Stimulated activated CD4-positive, alpha-beta T cell treated with anti-CD3 and anti-CD28 coated beads, Interleukin-2, amount 100 ng/mL, for 48 hours (primary cell): ENCODE measurements at regions not wholly inside any gene's neighbourhood (a gene's known extent, or its start where the extent isn't known, plus 50 kb on each side); places are given as distances from the start of the nearest gene placed in this dataset.

Source experiments
- DNase-seq, 2 donors: peaks; one replicate each; pipeline ENCODE4 v3.0.0-alpha.2; 2020

DNA sequence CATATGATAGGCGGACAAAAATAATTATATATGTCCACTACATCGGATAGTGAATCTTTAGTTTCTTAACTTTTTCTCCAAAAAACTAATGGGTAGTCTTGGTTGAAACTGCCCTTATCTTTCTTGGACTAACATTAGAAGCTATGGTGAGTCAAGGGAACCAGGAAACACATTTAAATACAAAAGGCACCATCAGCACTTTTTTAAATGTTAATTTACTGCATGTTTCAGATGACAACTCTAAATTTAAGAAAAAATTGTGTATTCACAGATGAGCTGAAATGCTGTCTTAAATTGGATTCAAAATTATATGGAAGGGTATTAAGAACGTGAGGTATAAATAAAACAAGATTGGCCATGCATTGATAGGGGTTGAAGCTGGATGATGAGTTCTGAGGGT is 75.6 kb upstream of the CERS6 start:
- DNase-seq: no peak

DNA sequence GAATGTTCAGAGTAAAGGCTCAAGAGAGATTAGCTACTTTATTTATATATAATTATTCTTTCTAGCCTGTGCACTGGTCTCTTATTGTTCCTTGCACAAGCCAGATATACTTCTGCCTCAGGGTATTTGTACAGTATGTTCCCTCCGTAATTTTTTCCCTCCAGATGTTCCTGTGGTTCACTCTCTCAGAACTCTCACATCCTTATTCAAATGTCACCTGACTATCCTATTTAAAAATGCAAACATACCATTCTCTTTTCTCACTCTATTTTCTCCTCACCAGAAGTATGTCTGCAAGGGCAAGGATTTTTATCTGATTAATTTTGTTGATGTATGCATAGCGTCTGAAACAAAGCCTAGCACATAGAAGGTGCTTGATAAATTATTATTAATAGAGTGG is 64.0 kb upstream of the CERS6 start:
- no peak for DNase-seq

DNA sequence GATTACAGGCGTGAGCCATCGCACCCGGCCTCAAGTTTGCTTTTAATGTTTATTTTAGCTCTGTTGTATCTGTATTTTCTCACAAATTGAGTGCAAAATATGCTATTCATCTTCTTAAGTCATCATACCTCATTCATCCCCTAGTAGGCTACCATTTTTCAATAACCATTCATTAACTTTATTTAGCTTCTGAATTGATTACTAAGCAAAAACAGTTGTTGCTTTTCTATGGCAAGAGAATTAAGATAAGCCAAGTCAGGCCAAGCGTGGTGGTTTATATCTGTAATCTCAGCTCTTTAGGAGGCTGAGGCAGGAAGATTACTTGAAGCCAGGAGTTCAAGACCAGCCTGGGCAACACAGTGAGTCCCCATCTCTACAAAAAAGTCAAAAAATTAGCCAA is 63.3 kb upstream of the CERS6 start:
- no peak for DNase-seq

GRCh38 chr2:168394262-168394661 is 61.8 kb upstream of the CERS6 start:
- no peak for DNase-seq

DNA sequence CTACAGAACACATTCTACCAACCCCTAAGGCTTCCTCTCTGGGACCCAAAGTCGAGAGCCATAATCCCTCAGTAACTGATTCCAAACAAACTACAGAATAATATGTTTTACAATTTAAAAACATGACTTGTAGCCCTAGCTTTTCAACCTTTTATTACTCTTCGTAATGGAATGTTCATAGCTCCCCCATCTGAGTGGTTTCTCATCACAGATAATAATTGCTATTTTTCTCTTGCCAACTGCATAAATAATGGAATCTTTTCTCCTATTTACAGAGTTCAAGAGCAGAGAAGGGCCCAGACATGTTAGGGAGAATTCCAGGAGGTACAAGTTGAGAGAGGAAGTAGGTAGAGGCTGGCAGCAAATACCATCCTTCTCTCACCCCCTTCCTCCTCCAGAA is 59.9 kb upstream of the CERS6 start:
- no peak for DNase-seq

DNA sequence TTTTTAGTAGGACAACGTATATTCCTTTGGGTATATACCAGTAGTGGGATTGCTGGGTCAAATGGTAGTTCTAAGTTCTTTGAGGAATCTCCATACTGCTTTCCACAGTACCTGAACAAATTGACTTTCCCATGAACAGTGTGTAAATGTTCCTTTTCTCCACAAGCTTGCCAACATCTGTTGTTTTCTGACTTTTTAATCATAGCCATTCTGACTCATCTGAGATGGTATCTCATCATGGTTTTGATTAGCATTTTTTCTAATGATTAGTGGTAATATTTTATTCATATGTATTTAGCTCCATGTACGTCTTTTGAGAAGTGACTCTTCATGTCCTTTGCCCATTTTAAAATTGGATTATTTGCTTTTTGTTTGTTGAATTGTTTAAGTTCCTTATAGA is 58.4 kb upstream of the CERS6 start:
- DNase-seq: no peak

GRCh38 chr2:168401048-168401556 is 55.0 kb upstream of the CERS6 start:
- no peak for DNase-seq

DNA sequence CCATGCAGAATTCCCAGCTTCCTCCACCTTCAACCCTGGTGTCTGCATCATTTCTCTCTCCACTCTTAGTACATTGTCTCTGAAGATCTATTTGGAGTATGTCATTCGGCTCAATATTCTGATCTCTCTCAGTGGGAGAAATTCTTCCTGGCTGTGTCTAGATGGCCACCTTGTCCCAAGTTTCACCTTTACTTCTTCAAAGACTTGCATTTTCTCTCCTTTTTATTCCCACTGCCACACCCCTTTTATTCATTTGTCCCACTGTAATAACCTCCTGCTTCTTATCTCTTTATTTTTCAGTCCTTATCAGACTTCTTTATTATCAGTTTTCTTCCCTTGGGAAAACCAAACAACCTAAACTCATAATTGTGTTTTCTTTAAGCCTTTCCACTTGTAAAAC is 54.3 kb upstream of the CERS6 start:
- no peak for DNase-seq

DNA sequence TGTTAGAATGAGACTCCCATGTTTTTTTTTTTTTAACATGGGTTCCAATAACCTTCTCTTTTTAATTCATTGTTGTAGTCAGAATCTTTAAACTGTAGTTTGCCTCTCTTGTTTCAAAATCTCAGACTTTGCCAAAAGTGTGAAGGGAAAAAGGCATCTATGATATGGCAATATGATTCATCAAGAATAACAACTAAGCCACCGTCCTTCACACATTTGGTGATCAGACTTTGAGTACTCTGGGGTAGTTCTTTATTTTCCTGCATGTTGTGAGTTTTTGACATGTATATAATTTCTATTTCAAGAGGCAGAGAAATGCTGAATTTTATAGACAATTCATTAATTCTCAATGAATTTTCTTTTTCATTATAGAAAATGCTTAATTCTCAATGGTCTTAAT is 53.5 kb upstream of the CERS6 start:
- no peak for DNase-seq

GRCh38 chr2:168403736-168404135 is 52.3 kb upstream of the CERS6 start:
- DNase-seq: no peak

DNA sequence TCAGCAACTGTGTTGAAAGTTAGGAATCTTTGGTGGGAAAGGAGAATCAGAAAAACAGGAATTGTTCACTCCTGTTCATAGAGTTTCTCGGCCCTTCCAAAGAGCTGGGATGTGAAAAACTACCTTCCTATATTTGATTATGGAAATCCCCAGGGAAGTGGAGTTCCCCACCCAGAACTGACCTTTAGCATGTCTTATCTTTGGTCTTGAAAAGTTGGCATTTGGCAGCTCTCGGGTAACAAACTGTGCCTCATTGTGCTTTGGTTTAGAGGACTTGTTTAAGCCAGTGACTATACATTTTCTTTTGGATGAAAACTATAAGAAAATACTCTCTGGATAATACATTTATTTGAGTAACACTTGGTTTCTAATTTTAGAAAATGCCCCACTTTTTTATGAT is 51.3 kb upstream of the CERS6 start:
- DNase-seq: no peak
